Fibroblast of upper back skin (primary cell): ENCODE measurements at regions not wholly inside any gene's neighbourhood (a gene's known extent, or its start where the extent isn't known, plus 50 kb on each side); places are given as distances from the start of the nearest gene placed in this dataset.
A peak's percentile ranks its signal among the peaks of the same experiment; 100 is the strongest.

Experiments used
- DNase-seq: peaks from one replicate; pipeline ENCODE4 v3.0.0-alpha.2; 2013

DNA sequence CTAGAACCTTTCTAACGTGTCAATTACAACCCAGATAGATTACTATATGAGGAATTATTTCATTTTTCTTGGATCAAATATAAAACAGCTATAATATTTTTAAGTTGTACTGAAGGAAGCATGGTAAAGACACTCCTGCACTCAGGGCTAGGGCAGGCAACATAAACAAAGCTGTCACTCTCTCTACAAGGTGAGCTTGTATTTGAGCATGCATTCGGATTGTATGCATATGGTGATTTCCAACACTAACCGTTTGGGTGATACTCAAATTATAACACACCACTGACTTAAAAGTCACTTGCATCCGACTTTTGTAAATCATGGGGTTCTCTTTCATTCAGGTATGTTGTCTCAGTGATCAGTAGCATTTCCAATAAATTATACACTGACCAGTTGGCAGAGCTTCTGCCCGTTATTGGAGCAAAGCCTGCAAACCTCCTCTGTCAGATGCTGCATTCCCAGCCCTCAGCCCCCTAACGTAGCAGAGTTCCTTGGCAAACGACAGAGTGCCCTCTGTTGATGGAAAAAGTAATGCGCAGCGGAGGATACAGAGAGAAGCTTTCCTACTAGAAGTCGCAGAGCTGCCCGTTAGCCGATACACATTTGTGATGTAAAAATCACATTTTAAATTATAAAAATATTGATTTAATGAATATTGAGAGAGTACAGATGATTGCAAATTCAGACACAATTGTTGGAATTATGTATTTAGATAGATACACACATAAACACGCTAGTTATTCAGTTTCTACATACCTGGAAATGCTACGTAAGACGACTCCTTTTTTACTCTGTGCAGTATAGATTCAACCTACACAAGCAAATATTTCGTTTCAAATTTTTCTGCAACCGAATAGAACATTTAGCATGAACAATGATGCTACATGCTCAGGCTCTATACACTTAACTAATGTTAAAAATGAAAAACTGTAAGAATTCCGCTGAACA lies 173.9 kb upstream of the SP4 start:
- DNase-seq = peak; percentile 31

DNA sequence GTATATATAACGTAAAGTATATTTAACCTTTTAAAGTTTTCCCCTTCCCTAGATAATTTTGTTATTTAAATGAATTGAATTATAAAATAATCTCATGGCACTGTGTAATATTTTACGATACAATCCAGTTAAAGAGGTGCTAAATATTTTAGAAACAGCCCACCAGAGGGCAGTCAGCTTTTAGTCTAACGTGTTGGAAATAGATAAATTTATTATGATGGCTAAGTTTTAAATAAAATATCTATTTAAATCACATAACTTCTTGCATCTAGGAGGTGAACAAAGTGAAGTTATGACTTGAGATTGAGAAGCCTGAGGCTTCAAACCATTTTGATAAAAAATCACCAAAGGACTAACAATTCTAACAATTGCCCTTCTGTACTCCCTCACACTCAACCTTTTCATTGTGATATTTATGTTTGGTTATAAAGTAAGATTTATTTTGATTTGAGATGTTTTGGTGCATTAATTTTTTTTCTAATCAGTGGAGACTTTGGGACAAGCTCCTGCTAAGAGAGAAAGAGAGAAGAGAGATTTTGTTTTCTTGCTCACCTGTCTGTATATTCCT lies 171.5 kb upstream of the SP4 start:
- peak; percentile 39 for DNase-seq

DNA sequence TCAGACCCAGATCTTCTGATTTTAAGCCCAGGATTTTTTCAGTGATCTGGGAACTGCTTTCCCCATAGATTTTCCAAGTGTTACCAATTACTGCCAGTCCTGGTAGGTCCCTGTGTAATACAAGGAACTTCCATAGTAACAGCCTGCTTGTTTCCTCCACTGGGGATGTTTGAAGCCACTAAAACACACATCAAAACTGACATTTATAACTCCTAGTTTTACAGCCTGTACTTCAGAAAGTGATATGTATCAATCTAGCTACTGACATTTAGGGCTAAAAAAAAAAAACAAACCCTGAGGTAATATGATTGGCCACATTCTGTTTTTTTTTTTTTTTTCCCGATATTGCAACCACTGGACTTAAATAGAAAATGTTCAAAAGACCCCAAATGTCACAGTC lies 166.9 kb upstream of the SP4 start:
- DNase-seq = no peak

DNA sequence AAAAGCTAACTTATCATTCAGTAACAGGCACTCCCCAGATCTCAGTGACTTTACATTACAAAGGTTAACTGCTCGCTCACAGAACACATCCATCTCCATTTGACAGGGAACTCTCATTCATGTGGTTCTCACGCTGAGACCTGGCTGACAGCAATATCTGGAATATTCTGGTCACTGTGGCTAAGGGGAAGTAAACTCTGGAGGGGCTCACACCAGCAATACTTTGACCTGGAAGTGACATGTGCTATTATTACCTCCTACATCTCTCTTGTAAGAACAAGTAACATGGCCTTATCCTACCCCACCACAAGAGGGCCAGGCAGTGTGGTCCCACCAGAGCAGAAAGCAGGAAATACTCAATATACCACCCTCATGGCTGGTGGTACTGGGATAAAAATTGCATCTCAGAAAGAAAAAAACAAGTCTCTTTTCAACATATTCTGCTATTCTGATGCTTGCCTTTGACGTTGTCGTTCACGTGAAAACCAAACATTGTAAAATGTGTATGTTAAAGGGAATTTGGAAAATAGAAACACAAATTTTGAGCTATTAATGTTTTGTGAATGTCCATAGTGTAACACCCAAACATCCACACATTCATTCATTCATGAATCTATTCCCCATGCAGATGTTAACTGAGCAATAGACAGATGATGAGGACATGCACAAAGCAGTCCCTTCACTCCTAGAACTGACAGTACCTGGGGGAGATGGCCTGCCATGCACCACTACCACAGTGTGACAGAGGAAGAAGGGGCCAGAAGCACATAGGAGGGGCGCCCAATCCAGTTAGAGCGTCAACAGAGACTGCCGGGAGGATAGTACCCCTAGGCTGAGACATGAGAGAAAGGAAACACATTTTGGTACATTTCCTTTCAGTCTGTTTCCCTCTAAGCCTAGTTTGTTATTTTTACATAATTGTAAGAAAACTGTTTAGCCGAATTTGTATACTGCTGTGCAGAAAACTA lies 166.0 kb upstream of the SP4 start:
- peak; percentile 13 for DNase-seq

DNA sequence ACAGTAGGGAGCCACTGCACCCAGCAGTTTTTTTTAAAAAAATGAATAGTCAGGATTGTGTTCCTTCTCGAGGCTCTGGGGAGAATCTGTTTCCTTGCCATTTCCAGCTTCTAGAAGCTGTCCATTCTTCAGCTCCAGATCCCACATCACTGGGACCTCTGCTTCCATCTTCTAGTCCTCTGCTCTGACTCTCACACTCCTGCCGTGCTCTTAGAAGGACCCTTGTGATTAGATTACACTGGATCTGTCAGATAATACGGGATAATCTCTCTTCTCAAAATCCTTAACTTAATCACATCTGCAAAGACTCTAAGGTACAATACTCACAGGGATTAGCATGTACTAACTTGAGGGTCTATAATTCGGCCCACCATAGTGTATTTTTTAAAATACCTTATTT lies 158.9 kb upstream of the SP4 start:
- no peak for DNase-seq

DNA sequence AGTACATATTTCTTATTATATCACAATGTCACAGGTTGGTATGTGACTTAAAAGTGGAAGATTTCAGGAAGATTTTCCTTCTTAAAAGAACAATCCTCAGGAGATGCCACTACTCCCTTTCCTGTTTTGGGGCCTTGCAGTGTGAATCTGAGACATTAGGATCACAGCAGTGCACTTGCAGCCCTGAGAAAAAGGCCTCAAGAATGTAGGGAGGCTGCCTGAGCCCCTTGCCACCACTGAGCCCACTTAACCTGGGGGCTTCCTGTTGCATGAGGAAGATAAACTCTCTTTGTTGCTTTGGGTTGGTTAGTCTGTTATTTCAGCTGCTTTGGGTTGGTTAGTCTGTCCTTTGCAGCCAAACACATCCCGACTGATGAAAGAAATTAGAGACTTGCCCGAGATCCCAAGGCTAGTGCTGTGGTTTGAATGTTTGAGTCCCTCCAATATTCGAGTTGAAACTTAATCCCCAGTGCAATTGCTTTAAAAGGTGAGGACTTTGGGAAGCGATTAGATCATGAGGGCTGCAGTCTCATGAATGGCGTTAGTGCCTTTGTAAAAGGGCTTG lies 151.3 kb upstream of the SP4 start:
- no peak for DNase-seq

DNA sequence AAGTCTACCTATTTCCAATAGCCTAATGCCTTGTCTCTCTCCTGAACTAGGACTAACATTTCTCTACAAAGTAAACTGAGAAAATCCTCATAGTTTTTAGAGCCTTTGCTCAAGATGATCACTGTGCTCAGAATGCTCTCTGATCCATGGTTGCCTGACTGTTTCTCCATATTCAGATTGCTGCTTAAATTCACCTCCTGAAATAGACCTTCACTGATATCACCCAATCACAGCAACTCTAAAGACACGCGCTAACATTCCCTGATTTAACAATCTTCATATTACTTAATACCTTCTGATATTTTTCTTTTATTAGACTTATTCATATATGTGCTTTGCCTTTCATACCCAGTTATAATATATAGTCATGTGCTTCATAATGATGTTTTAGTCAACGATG lies 148.9 kb upstream of the SP4 start:
- DNase-seq = no peak

DNA sequence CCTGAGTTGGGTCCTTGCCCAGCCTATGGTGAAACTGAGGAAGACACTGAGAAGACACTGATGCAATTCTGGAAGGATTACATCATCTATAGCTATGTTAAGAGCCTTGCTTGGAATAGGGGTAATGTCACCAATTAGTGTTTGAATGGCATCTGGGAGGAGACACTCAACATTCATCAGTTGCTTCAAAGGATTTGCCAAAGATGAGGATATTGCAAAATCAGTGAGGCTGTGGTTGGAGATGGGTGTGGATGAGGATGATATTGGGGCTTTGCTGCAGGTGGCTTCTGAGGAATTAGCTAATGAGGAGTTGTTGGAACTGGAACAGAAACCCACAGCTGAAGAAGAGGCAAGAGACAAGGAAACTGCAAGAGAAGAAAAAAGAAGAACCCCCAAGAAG lies 146.7 kb upstream of the SP4 start:
- DNase-seq = no peak

DNA sequence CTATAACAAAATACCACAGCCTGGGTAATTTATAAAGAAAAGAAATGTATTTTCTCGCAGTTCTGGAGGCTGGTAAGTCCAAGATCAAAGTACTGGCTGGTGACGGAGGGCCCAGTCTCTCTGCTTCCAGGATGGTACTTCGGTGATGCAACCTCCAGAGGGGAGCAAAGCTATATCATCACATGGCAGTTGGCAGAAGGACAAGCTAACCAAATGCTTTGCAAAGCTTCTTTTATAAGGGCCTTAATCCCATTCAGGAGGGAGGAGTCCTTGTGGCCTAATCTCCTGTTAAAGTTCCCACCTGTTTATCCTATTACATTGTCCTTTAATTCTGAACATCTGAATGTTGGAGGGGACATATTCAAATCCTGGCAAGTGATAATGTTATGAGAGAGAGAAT lies 134.1 kb upstream of the SP4 start:
- DNase-seq = no peak

DNA sequence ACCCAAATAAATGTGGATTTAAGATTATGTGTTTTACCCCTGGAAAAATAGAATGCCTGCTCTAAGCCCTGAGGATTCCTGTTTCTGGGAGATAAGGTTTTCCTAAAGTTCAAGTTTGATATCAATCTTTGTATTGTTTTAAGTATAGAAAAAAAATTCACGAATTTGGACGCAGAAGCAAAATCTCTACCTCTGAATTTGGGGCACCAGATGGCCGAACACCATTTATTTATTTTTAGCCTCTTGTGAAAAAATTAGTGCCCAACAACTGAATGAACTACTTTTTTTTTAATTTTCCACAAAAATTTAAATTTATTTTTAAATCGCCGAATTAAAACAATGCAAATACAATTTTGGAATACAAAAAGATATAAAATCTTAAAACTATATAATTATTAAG lies 128.1 kb upstream of the SP4 start:
- DNase-seq = no peak

DNA sequence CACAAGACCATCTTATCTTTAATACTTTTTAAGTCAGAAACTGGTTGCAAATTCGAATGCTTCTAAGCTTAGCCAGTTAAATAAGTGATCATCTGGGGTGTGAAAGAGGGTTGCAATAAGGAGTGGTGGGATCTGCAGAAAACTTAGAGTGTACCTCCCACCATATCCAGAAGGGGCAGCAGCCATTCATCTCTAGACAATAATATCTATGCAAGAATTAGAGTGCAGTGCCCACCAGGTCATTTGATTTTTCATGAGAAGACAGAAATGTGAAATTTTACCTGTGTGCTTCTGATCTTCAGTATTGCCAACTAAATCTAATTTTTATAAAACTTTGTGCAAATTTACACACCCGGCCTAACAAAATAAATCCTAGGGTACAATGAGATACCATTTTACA lies 127.2 kb upstream of the SP4 start:
- no peak for DNase-seq

DNA sequence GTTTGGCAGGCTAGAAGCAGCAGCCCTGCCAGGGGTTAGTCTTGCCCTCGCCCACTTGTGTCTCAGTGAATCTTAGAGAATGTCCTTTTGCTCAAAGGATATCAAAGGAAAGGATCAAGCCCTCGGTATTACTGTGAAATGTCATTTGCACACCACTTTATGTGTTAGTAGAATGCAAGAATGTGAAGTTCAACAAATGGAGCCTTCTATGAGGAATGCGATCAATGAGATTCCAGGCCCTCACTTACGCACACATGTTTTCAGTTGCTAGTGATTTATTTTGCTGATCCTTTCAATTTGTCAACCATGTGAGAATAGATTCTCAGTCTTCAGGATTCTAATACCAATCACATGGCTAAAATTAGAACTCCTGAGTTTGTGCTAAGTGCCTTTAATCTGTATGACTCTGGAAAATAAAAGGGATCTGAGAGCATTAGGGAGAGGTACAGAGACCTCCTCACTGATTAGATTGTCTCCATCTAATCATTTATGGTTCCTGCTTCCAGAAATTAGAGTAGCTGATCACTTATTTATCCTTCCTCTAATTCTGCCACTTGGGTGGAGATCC lies 123.0 kb upstream of the SP4 start:
- DNase-seq = no peak

DNA sequence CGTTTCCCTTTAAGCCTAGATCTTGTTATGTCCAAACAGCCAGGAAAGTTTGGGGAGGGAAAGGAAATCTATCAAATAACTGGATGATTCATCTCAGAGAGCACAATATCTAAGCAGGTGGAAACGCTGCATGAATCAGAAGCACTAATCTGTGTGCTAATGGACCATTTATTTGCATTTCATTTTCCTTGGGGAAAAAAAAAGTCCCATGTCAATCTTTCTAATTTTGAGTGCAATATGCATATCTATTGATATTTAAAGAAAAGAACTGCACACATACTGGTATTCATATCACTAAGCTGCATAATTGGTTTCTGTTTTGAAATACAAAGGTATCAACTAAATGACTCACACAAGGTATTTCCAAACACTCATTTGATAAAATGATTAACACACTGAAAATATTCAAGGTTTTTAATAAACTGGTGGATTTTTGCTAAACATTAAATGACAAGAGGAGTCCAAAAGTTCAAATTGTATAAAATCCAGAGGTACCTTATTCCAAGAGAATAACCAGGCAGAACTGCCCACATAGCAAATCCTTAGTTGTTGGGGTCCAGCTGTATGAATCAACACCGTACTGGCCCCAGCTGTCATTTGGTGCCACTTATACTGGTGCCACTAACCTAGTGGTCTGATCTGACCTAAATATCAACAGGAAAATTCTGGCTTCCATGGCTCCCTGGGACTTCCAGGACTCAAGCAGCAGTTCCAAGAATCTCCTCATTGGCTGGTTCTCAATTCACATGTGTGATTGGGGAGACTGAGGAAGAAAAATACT lies 122.2 kb upstream of the SP4 start:
- DNase-seq = no peak

DNA sequence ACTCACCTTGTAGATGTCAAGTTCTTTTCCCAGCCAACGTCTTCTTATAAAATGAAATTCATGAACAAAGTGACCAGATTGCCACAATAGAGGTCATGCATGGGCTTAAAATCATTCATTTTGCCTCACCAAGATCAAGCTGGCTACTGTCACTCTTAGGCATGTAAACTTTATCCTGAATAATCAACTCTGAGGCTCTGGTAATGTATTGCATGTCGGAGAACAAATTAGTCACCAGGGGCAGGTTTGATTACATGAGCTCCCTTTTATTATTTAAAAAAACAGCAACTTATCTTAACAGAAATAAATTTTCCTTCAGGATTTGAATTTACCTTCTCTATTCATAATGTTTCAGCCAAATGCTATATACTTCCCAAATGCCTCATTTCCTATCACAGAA lies 112.9 kb upstream of the SP4 start:
- DNase-seq = no peak

DNA sequence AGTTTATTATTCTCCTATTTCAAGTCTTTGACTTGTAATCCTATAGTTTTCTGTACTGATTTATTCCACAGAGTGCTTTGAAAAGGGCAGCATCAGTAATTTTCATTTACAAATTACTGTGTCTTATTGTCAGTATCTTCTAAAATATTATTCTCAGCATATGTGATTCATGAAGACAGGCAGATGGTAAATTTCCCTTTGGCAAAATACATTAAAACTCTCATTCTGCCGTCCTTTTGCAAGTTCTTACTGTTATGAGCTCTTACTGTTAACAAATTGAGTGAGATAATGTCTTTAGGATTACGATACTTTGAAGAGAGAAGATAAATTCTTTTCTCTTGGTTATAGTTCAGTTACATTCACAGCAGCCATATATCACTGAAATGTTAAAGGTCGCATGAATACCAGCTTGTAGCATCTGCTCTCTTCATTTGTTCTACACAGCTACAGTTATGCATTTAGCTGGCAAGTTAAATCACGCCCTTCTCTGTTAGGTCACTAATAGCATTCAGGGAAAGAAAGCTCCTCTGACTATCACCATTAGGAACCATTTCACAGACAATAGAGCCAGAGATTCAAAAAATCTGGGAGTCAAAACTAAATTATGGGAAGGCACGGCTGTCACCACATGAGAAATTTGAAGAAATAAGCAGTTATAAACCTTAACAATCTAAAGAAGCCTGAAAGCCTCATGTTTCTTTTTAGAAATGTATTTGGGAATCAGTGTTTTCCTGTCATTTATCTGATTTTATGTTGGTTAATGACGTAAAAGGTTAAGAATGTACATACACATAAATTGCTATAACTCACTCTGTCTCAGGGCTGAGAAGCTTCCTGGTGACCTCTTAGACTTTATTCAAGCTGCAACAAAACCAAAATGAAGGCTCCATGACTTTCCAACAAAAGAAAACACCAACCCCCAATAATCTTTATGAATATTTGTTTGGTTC lies 109.6 kb upstream of the SP4 start:
- DNase-seq = peak; percentile 1

DNA sequence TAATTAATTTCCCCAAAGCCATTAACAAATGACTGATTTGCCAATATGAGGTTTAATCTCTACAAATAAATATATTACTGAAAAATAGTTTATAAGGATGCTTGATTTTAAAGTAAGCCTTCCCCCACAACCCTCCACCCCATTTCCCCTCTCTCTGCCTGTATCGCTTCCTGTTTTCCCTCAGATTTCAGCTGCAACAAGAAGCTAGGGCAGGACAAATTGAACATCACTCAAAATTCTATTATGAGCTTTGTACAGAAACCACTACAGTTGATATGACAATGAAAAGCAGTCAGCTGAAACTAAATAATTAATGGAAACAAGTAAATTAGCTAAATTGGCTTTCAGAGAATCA lies 109.0 kb upstream of the SP4 start:
- DNase-seq = no peak

DNA sequence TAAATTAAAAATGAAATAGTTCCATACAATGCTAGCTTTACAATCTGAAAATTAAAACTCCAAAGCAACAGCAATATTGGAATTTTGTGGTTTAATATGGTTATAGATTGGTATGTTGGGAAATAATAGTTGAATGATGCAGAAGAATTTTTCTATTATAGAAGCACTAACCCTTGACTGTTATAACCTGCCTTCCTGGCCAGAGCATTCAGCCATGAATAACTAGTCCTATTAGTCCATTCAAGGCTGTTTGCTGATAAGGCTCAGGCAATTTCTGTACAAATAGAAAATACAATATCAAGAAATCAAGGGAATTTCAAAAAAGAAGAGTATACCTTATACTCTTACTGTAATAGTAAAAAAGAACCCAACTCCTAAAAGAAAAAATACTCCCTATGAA lies 101.6 kb upstream of the SP4 start:
- DNase-seq = no peak

DNA sequence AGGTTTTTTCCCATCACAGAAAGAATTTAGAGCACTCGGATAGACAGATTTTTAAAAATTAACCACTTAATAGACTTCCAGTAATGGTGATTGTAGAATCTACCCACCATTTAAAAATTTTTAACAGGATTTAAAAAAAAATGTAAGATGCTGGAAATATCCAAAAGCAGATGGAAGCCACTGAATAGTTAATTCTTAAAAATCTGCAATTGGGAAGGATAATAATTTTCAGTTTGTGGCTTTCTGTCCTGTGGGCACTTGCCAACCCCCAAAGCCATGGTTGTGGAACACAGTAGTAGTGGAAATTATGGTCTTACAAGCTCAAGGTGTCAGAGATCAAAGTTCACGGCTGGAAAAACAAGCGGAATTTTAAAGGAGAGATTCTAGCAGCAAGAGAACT lies 101.0 kb upstream of the SP4 start:
- DNase-seq = no peak

DNA sequence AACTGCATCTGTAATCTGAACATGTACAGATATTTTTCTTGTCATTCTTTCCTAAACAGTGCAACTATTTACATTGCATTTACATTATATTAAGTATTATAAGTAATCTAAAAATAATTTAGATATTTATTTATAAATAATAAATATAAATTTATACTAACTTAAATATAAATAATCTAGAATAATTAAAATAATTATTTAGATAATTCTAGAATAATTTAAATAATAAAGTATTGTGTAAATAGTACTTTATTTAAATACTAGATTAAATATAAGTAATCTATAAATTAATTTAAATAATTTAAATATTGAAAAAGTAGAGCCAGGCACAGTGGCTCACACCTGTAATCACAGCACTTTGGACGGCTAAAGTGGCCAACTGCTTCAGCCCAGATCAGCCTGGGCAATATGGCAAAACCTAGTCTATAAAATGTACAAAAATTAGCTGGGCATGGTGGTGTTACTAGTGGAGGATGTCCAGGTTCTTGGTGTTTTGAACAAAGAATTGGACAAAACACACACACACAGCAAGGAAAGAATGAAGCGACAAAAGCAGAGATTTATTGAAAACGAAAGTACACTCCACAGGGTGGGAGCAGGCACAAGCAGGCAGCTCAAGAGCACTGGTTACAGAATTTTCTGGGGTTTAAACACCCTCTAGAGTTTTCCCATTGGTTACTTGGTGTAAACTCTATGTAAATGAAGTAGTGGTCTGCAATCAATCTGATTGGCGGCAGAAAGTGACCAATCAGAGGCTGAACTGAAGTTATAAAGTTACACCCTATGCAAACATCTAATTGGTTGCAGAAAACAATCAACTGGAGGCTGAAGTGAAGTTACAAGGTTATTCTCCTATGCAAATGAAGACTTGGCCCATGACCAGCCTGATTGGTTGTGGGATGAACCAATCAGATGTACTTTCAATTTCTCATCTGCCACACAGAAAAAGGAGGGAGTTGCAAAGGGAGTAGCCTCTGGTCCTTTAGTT lies 100.2 kb upstream of the SP4 start:
- DNase-seq = no peak
